GM12875 (cell line): ENCODE measurements at regions not wholly inside any gene's neighbourhood (a gene's known extent, or its start where the extent isn't known, plus 50 kb on each side); places are given as distances from the start of the nearest gene placed in this dataset.

Experiments used
- H3K4me3 ChIP-seq: one replicate; pipeline ENCODE4 v1.5.1; 2011; ENCODE audit warnings: low read depth, low read length, control low read depth
- CTCF ChIP-seq: IDR thresholded peaks from 2 replicates; pipeline ENCODE4 v1.5.1; 2011; ENCODE audit warnings: low read depth, mild to moderate bottlenecking, control low read depth, inconsistent platforms, low read length, moderate library complexity, borderline replicate concordance; ENCODE audit not compliant: insufficient read depth

- H3K4me3 ChIP-seq: no peak overlapping the region
- TF ChIP-seq CTCF: no peak
These were observed 232.1 kb downstream of the CPE start for GRCh38 chr4:165610679-165611437.

- no peak overlapping the region for H3K4me3 ChIP-seq
- TF ChIP-seq CTCF: no peak
These were observed 234.1 kb downstream of the CPE start for GRCh38 chr4:165612936-165613335.

GRCh38 chr4:165613581-165613980 lies 234.8 kb downstream of the CPE start:
- no peak for TF ChIP-seq CTCF

DNA sequence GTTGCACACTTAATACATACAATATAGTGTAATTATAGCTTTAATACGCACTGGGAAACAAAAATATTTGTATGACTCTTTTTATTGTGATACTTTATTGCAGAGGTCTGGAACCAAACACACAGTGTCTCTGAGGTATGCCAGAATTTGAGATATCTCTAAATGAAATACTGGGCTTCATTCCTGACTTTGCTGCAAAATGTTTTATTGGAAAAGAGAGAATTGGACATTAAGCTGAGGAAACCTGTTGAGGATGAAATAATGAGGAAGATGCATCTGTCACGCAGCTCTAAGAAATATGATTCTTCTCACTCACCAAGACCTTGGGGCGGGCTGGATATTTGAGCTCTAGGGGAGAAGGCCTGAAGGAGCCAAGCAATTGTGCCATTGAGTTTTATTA lies 242.1 kb downstream of the CPE start:
- no peak for TF ChIP-seq CTCF

More at GRCh38 chr4:165613581-165613980, 234.8 kb downstream of the CPE start:
- no peak overlapping the region for H3K4me3 ChIP-seq

GRCh38 chr4:165621983-165622382 lies 243.2 kb downstream of the CPE start:
- no peak overlapping the region for H3K4me3 ChIP-seq
- TF ChIP-seq CTCF: no peak

More for the DNA sequence above, 242.1 kb downstream of the CPE start:
- no peak overlapping the region for H3K4me3 ChIP-seq

DNA sequence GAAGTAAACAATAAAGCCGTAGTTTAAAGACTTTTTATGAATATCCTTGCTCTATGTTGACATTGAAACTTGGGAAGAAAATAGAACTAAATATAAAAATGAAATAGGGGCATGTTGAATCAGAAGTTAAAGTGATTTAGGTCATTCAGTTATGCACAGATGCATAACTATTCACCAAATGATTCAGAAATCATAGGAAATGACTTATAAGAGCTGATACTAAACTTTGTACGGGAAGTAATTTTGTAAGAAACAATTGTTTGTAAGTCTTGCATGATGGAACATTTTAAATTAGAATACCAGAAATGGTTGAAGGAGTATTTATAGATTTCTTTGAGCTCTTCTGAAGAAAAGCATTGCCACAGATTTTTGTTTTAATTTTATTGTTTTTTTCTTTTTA lies 246.5 kb downstream of the CPE start:
- TF ChIP-seq CTCF: no peak
- H3K4me3 ChIP-seq: no peak overlapping the region

- TF ChIP-seq CTCF: no peak
- H3K4me3 ChIP-seq: no peak overlapping the region
These were observed 246.7 kb upstream of the TLL1 start for GRCh38 chr4:165626316-165626715.
